ENCODE measurements at regions not wholly inside any gene's neighbourhood (a gene's known extent, or its start where the extent isn't known, plus 50 kb on each side); places are given as distances from the start of the nearest gene placed in this dataset.

- TF ChIP-seq BACH2 (CRISPR knock-in tag; IDR thresholded peaks at IDR 0.05; ENCODE audit: borderline replicate concordance): no peak
- TF ChIP-seq ZNF70 (CRISPR knock-in tag; IDR thresholded peaks at IDR 0.05): no peak
- no peak for TF ChIP-seq ZNF565 (CRISPR knock-in tag; conservative IDR thresholded peaks at IDR 0.05; ENCODE audit: low read depth)
- TF ChIP-seq GLIS3 (CRISPR knock-in tag; IDR thresholded peaks at IDR 0.05): no peak
- no peak for TF ChIP-seq ZFP3 (CRISPR knock-in tag; IDR thresholded peaks at IDR 0.05)
- no peak for ATAC-seq
Measured at GRCh38 chr18:78642296-78642951, 337.2 kb upstream of the SALL3 start.

- TF ChIP-seq BACH2 (CRISPR knock-in tag; IDR thresholded peaks at IDR 0.05; ENCODE audit: borderline replicate concordance) (no peak), ZNF70 (CRISPR knock-in tag; IDR thresholded peaks at IDR 0.05) (no peak), ZNF8 (CRISPR knock-in tag; IDR thresholded peaks at IDR 0.05) (no peak), CSRNP3 (CRISPR knock-in tag; IDR thresholded peaks at IDR 0.05) (no peak), TSHZ2 (CRISPR knock-in tag; IDR thresholded peaks at IDR 0.05) (no peak), ZFP30 (CRISPR knock-in tag; IDR thresholded peaks at IDR 0.05) (no peak), TCF4 (CRISPR knock-in tag; IDR thresholded peaks at IDR 0.05; ENCODE audit: borderline replicate concordance) (no peak), ZFP3 (CRISPR knock-in tag; IDR thresholded peaks at IDR 0.05) (no peak), RARB (CRISPR knock-in tag; IDR thresholded peaks at IDR 0.05) (no peak), ARNTL (CRISPR knock-in tag; IDR thresholded peaks at IDR 0.05; ENCODE audit: borderline replicate concordance, low read depth) (no peak), OSR1 (CRISPR knock-in tag; IDR thresholded peaks at IDR 0.05) (no peak), PATZ1 (CRISPR knock-in tag; IDR thresholded peaks at IDR 0.05; ENCODE audit: borderline replicate concordance) (no peak), ZC3H10 (CRISPR knock-in tag; IDR thresholded peaks at IDR 0.05) (no peak), SNAI2 (CRISPR knock-in tag; IDR thresholded peaks at IDR 0.05) (no peak), ZNF565 (CRISPR knock-in tag; conservative IDR thresholded peaks at IDR 0.05; ENCODE audit: low read depth) (no peak)
- ATAC-seq: no peak
Measured at GRCh38 chr18:78643004-78643403, 336.6 kb upstream of the SALL3 start.

GRCh38 chr18:78643981-78644380 lies 335.6 kb upstream of the SALL3 start:
- TF ChIP-seq PPARA (CRISPR knock-in tag; IDR thresholded peaks at IDR 0.05; ENCODE audit: borderline replicate concordance) (no peak), OSR1 (CRISPR knock-in tag; IDR thresholded peaks at IDR 0.05) (no peak), ZNF565 (CRISPR knock-in tag; conservative IDR thresholded peaks at IDR 0.05; ENCODE audit: low read depth) (no peak), ESRRG (CRISPR knock-in tag; IDR thresholded peaks at IDR 0.05) (no peak), CREB5 (CRISPR knock-in tag; IDR thresholded peaks at IDR 0.05; ENCODE audit: low read depth) (no peak), ISL1 (CRISPR knock-in tag; IDR thresholded peaks at IDR 0.05) (no peak), ZNF8 (CRISPR knock-in tag; IDR thresholded peaks at IDR 0.05) (no peak)

GRCh38 chr18:78645216-78645615 lies 334.4 kb upstream of the SALL3 start:
- ATAC-seq: no peak
- TF ChIP-seq ZNF70 (CRISPR knock-in tag; IDR thresholded peaks at IDR 0.05) (no peak), ZC3H10 (CRISPR knock-in tag; IDR thresholded peaks at IDR 0.05) (no peak), RARB (CRISPR knock-in tag; IDR thresholded peaks at IDR 0.05) (no peak)

More at GRCh38 chr18:78643981-78644380, 335.6 kb upstream of the SALL3 start:
- no peak for ATAC-seq
